ENCODE measurements at regions not wholly inside any gene's neighbourhood (a gene's known extent, or its start where the extent isn't known, plus 50 kb on each side); places are given as distances from the start of the nearest gene placed in this dataset.

- ATAC-seq = no peak
- no peak overlapping the region for H3K4me3 ChIP-seq
- no peak overlapping the region for H3K27ac ChIP-seq
- H3K27me3 ChIP-seq (ENCODE audit: insufficient read depth in 3 of 3, low read length in 2 of 3) = no peaks in the 10 kb centered on the region
- H3K36me3 ChIP-seq (ENCODE audit: insufficient read depth in 1 of 2, low read depth in 1 of 2) = no peaks in the 10 kb centered on the region
- no peaks in the 10 kb centered on the region for H3K9me3 ChIP-seq
- DNase-seq = no peak
- intact Hi-C loops (cut with DNase I) = no loop called here
- no peaks in the 10 kb centered on the region for H3K4me1 ChIP-seq
- TF ChIP-seq CTCF (IDR thresholded peaks at IDR 0.05) = no peak
- WGBS, 3 donors = 81 to 91% (median 89%) methylated on average over 5 of the region's 5 CpGs
Observed at GRCh38 chr6:79789896-79790295, 157.5 kb downstream of the ELOVL4 start.

GRCh38 chr6:79788756-79789155, 157.6 kb downstream of the SH3BGRL2 start:
- Histone ChIP-seq H3K27ac (no peak overlapping the region), H3K4me3 (no peak overlapping the region), H3K9me3 (no peaks in the 10 kb centered on the region), H3K27me3 (ENCODE audit: insufficient read depth in 3 of 3, low read length in 2 of 3) (no peaks in the 10 kb centered on the region), H3K36me3 (ENCODE audit: insufficient read depth in 1 of 2, low read depth in 1 of 2) (no peaks in the 10 kb centered on the region), H3K4me1 (no peaks in the 10 kb centered on the region)
- intact Hi-C loops (cut with DNase I) = no loop called here
- no peak for TF ChIP-seq CTCF (IDR thresholded peaks at IDR 0.05)
- ATAC-seq (no peak), DNase-seq (no peak)
- WGBS, 3 donors = 21 to 36% (median 30%) methylated on average over 1 of the region's 1 CpG

GRCh38 chr6:79787626-79788025, 156.5 kb downstream of the SH3BGRL2 start:
- no peak for TF ChIP-seq CTCF (IDR thresholded peaks at IDR 0.05)
- no peak overlapping the region for H3K4me3 ChIP-seq
- DNase-seq = no peak
- intact Hi-C loops (cut with DNase I) = no loop called here
- no peaks in the 10 kb centered on the region for H3K27me3 ChIP-seq (ENCODE audit: insufficient read depth in 3 of 3, low read length in 2 of 3)
- no peak overlapping the region for H3K27ac ChIP-seq
- no peak for ATAC-seq
- no peaks in the 10 kb centered on the region for H3K36me3 ChIP-seq (ENCODE audit: insufficient read depth in 1 of 2, low read depth in 1 of 2)
- 87 to 89% (median 87%) methylated on average over 3 of the region's 3 CpGs for WGBS, 3 donors
- no peaks in the 10 kb centered on the region for H3K9me3 ChIP-seq
- no peaks in the 10 kb centered on the region for H3K4me1 ChIP-seq

GRCh38 chr6:79784395-79784753, 153.2 kb downstream of the SH3BGRL2 start:
- no peaks in the 10 kb centered on the region for H3K4me1 ChIP-seq
- H3K4me3 ChIP-seq = no peak overlapping the region
- WGBS, 3 donors = 43 to 54% (median 50%) methylated on average over 3 of the region's 3 CpGs
- H3K9me3 ChIP-seq = no peaks in the 10 kb centered on the region
- DNase-seq (no peak), ATAC-seq (no peak)
- H3K36me3 ChIP-seq (ENCODE audit: insufficient read depth in 1 of 2, low read depth in 1 of 2) = no peaks in the 10 kb centered on the region
- TF ChIP-seq CTCF (IDR thresholded peaks at IDR 0.05) = no peak
- no peak overlapping the region for H3K27ac ChIP-seq
- no peaks in the 10 kb centered on the region for H3K27me3 ChIP-seq (ENCODE audit: insufficient read depth in 3 of 3, low read length in 2 of 3)
- intact Hi-C loops (cut with DNase I) = no loop called here

GRCh38 chr6:79783670-79784394, 152.7 kb downstream of the SH3BGRL2 start:
- no peaks in the 10 kb centered on the region for H3K9me3 ChIP-seq
- no peak overlapping the region for H3K27ac ChIP-seq
- no peaks in the 10 kb centered on the region for H3K4me1 ChIP-seq
- intact Hi-C loops (cut with DNase I) = no loop called here
- TF ChIP-seq CTCF (IDR thresholded peaks at IDR 0.05) = no peak
- no peak overlapping the region for H3K4me3 ChIP-seq
- H3K36me3 ChIP-seq (ENCODE audit: insufficient read depth in 1 of 2, low read depth in 1 of 2) = no peaks in the 10 kb centered on the region
- DNase-seq (no peak), ATAC-seq (no peak)
- 70 to 76% (median 71%) methylated on average over 4 of the region's 4 CpGs for WGBS, 3 donors
- no peaks in the 10 kb centered on the region for H3K27me3 ChIP-seq (ENCODE audit: insufficient read depth in 3 of 3, low read length in 2 of 3)

Data from psoas muscle (tissue), 7 donors.